ENCODE measurements at regions not wholly inside any gene's neighbourhood (a gene's known extent, or its start where the extent isn't known, plus 50 kb on each side); places are given as distances from the start of the nearest gene placed in this dataset.

DNA sequence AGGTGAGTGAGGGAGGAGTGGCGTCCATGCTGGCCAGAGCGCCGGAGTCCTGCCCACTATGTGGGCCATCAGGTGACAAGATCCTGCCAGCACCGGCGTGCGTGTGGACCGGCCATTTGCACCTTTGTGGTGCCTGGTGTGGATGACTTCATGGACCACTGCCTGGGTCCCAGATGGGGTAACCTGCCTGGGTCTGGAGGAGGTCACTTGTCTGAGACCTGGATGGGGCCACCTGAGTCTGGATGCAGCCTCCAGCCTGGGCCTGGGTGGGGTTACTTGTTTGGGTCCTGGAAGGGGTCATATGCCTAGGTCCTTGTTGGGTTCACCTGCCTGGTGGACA is 299.6 kb downstream of the NDUFA10 start:
- Histone ChIP-seq H3K9ac (ENCODE audit: insufficient read depth, low read length) (no peak overlapping the region), H4K20me1 (ENCODE audit: control insufficient read depth, extremely low read depth, insufficient read depth, low read length) (no peaks in the 10 kb centered on the region), H3K4me3 (replicated peaks in 1 of 4; ENCODE audit: control extremely low read depth in 1 of 4, insufficient read depth in 1 of 4, low read depth in 3 of 4, low read length in 4 of 4) (no peak overlapping the region), H2AFZ (ENCODE audit: low read length) (no peak overlapping the region), H3K9me3 (ENCODE audit: control insufficient read depth, insufficient read depth, low read depth, low read length) (peaks cover 2% of the 10 kb centered on the region), H3K4me1 (ENCODE audit: control insufficient read depth, extremely low read depth, insufficient read depth, low read length) (no peaks in the 10 kb centered on the region), H3K27ac (ENCODE audit: insufficient read depth, low read length) (no peak overlapping the region), H3K36me3 (ENCODE audit: control insufficient read depth, insufficient read depth, low read length) (no peaks in the 10 kb centered on the region), H3K4me2 (ENCODE audit: extremely low read depth, insufficient read depth, low read length) (no peak overlapping the region), H3K27me3 (ENCODE audit: control insufficient read depth, insufficient read depth, low read length) (no peaks in the 10 kb centered on the region), H3K79me2 (ENCODE audit: control insufficient read depth, insufficient read depth, low read length) (no peaks in the 10 kb centered on the region)
- no peak for DNase-seq (ENCODE audit: low read depth in 2 of 2)
- TF ChIP-seq, protein P1, sequence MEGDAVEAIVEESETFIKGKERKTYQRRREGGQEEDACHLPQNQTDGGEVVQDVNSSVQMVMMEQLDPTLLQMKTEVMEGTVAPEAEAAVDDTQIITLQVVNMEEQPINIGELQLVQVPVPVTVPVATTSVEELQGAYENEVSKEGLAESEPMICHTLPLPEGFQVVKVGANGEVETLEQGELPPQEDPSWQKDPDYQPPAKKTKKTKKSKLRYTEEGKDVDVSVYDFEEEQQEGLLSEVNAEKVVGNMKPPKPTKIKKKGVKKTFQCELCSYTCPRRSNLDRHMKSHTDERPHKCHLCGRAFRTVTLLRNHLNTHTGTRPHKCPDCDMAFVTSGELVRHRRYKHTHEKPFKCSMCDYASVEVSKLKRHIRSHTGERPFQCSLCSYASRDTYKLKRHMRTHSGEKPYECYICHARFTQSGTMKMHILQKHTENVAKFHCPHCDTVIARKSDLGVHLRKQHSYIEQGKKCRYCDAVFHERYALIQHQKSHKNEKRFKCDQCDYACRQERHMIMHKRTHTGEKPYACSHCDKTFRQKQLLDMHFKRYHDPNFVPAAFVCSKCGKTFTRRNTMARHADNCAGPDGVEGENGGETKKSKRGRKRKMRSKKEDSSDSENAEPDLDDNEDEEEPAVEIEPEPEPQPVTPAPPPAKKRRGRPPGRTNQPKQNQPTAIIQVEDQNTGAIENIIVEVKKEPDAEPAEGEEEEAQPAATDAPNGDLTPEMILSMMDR (conservative IDR thresholded peaks at IDR 0.05 in 1 of 2, IDR thresholded peaks at IDR 0.05 in 1 of 2; ENCODE audit: low read depth in 1 of 2, low read length in 2 of 2), result no peak
- TF ChIP-seq EZH2 (IDR thresholded peaks at IDR 0.05; ENCODE audit: low read length, missing control alignments), result no peak

DNA sequence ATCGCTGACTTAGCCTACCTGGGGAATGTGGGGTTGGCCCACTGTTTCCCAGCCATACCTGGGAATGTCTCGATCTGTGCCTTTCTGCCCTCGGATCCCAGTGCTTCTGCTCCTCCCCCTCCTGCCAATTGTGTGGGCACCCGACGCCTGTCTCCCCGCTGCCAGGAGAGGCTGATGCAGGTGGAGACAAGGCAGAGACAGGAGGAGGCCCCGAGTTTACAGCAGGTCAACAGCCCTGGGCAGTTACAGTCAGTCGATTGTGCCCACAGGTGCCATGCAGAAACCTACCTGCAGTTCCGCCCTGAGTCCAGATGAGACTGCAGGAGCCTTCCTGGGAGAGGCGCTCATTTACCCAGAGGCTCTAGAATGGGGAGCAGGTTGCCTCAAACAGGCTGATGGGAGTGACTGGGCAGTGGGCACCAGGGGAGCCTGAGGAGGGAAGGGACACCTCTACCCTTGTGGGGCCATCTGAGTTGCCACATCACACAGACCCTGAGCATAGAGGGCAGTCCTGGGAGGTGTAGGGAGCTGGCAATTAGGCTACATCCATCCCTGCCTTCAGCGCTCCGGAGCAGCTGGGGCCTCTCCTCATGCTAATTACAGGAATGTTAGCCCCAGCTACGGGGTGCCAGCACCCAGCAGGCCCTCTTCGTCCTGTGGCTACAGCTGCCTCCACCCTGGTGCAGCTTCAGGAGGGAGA is 300.1 kb downstream of the NDUFA10 start:
- no peak overlapping the region for H2AFZ ChIP-seq (ENCODE audit: low read length)
- no peaks in the 10 kb centered on the region for H4K20me1 ChIP-seq (ENCODE audit: control insufficient read depth, extremely low read depth, insufficient read depth, low read length)
- no peak for DNase-seq (ENCODE audit: low read depth in 2 of 2)

DNA sequence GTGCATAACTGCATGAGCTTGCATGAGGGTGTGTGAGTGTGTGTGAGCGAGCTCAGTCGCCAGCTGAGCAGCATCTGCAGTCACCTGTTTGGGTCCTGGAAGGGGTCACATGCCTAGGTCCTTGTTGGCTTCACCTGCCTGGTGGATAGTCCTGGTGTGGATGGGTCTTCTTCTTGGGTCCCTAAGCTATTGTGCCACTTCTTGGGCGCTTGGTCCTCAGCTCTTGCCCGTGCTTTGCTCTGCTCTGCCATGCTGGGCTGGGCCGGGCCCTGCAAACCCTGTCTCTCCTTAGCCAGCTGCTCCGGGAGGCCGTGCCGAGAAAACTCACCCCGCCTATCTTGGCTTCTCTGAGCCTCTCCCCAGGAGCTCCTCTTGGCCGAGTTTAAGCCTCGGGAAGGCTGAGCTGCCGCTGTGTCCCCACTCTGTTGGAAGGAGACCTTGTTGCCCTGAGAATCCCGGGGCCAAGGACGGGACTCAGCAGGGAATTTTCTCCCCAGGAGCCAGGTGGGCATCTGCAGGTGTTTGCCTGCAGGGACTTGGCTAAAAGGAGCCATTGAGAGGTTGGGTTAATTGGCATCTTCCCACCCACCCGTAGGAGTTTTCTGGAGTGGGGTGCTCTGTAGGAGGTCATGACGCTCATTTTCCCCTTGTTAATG is 300.8 kb downstream of the NDUFA10 start:
- Histone ChIP-seq H4K20me1 (ENCODE audit: control insufficient read depth, extremely low read depth, insufficient read depth, low read length) (no peaks in the 10 kb centered on the region), H3K9me3 (ENCODE audit: control insufficient read depth, insufficient read depth, low read depth, low read length) (peaks cover 2% of the 10 kb centered on the region), H2AFZ (ENCODE audit: low read length) (no peak overlapping the region), H3K27ac (ENCODE audit: insufficient read depth, low read length) (no peak overlapping the region), H3K79me2 (ENCODE audit: control insufficient read depth, insufficient read depth, low read length) (no peaks in the 10 kb centered on the region), H3K4me2 (ENCODE audit: extremely low read depth, insufficient read depth, low read length) (no peak overlapping the region), H3K4me3 (replicated peaks in 1 of 4; ENCODE audit: control extremely low read depth in 1 of 4, insufficient read depth in 1 of 4, low read depth in 3 of 4, low read length in 4 of 4) (no peak overlapping the region), H3K27me3 (ENCODE audit: control insufficient read depth, insufficient read depth, low read length) (no peaks in the 10 kb centered on the region), H3K4me1 (ENCODE audit: control insufficient read depth, extremely low read depth, insufficient read depth, low read length) (no peaks in the 10 kb centered on the region), H3K9ac (ENCODE audit: insufficient read depth, low read length) (no peak overlapping the region), H3K36me3 (ENCODE audit: control insufficient read depth, insufficient read depth, low read length) (no peaks in the 10 kb centered on the region)
- no peak for DNase-seq (ENCODE audit: low read depth in 2 of 2)
- TF ChIP-seq EZH2 (IDR thresholded peaks at IDR 0.05; ENCODE audit: low read length, missing control alignments), result no peak
- TF ChIP-seq, protein P1 (conservative IDR thresholded peaks at IDR 0.05 in 1 of 2, IDR thresholded peaks at IDR 0.05 in 1 of 2; ENCODE audit: low read depth in 1 of 2, low read length in 2 of 2), result no peak

More for the DNA sequence above, 300.1 kb downstream of the NDUFA10 start:
- H3K4me3 ChIP-seq (replicated peaks in 1 of 4; ENCODE audit: control extremely low read depth in 1 of 4, insufficient read depth in 1 of 4, low read depth in 3 of 4, low read length in 4 of 4), result no peak overlapping the region
- H3K27me3 ChIP-seq (ENCODE audit: control insufficient read depth, insufficient read depth, low read length), result no peaks in the 10 kb centered on the region
- TF ChIP-seq, protein P1 (conservative IDR thresholded peaks at IDR 0.05 in 1 of 2, IDR thresholded peaks at IDR 0.05 in 1 of 2; ENCODE audit: low read depth in 1 of 2, low read length in 2 of 2), result no peak
- no peak for TF ChIP-seq EZH2 (IDR thresholded peaks at IDR 0.05; ENCODE audit: low read length, missing control alignments)
- H3K79me2 ChIP-seq (ENCODE audit: control insufficient read depth, insufficient read depth, low read length), result no peaks in the 10 kb centered on the region
- H3K36me3 ChIP-seq (ENCODE audit: control insufficient read depth, insufficient read depth, low read length), result no peaks in the 10 kb centered on the region
- H3K9me3 ChIP-seq (ENCODE audit: control insufficient read depth, insufficient read depth, low read depth, low read length), result peaks cover 2% of the 10 kb centered on the region
- H3K4me1 ChIP-seq (ENCODE audit: control insufficient read depth, extremely low read depth, insufficient read depth, low read length), result no peaks in the 10 kb centered on the region
- H3K4me2 ChIP-seq (ENCODE audit: extremely low read depth, insufficient read depth, low read length), result no peak overlapping the region
- no peak overlapping the region for H3K27ac ChIP-seq (ENCODE audit: insufficient read depth, low read length)
- no peak overlapping the region for H3K9ac ChIP-seq (ENCODE audit: insufficient read depth, low read length)
